NOMO-1 treated with DMSO at 0.1 percent for 48 hours (cell line): ENCODE measurements at regions not wholly inside any gene's neighbourhood (a gene's known extent, or its start where the extent isn't known, plus 50 kb on each side); places are given as distances from the start of the nearest gene placed in this dataset.

ENCODE experiments used
- DNase-seq: peaks from one replicate; lab custom pipeline; 2025; ENCODE audit not compliant: unreplicated experiment; lab: John Stamatoyannopoulos, UW

DNA sequence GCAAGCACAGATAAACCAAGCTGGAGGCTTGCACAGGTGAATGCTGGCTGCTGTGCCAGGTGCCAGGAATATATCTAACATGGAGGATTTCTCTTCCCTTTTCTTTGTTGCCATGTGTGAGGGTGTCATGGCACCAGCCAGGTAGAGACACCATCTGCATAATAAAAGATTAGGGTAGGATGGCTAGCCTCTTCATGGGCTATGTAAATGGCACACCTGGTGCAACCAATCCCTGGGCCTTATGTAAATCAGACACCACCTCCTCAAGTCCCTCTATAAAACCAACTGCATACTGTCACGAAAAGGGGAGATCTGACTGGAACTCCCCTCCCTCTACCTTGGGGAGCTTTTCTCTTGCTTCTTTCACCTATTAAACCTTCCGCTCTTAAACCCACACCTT is 322.5 kb upstream of the POM121L12 start:
- DNase-seq, result no peak

DNA sequence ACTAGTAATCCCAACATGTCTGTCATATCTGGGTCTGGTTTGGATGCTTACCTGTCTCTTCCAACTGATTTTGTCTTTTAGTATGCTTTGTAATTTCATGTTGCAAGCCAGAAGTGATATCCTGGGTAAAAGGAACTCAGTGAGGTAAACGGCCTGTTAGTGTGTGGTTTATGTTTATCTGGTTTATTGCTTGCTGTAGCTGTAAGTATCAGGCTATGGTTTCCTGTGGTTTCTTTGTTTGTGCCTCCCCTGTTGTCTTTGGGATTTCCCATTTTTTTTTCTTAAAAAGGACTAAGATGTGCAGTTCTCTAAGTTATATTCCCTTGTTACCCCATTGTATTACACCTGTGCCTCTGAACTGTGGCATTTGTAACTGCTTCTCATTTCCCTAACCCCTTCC is 323.5 kb upstream of the POM121L12 start:
- no peak for DNase-seq

DNA sequence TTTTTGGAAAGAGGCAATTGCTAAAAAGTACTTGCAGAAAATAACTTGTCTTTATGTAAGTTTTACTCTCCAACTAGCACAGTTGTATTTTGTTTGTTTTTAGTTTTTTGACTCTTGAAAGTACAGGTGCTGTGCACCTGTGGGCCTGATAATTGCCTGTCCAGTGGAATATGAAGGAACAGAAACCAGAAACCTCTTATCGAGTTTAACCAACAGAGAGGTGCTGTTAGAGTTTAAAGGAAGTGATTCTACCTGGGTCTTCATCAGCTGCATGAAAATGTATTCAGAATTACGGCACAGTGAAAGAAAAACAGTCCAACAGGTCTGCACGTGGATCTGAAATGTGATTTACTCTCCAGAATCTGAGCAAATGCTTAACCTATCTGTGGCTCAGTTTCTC is 326.6 kb upstream of the POM121L12 start:
- no peak for DNase-seq

DNA sequence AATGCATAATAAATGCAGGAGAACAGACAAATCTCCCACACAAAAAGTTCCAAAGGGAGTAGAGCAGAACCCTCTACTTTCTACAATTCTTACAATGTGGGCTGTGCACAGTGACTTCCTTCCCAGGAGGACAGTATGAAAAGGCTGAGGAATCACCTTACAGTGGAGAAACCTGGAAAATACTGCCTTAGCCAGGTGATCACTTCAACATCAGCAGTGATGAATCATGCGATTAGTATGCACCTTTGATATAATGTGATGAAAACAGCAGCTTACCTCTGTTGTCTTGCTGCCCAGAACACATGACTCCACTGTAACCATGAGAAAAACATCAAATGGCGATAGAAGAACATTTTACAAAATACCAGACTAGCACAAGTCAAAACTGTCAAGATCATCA is 329.7 kb upstream of the POM121L12 start:
- DNase-seq, result no peak

DNA sequence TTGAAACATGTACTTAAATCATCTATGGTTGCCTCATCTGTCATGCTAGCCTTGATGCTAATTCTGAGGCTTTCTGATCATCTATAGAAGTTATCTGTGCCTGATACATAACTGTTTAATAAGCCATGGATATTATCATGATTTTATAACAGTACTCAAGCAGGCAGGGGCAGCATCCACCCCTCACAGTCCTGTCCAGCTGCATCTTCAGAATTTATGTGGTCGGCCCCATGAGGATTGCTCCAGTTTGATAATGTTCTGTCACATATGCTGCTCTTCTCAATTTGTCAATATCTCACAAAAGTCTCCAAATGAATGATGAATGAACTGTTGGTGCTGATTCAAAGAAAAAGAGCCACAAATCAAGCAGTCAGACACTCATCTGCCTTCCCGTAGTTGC is 335.1 kb upstream of the POM121L12 start:
- no peak for DNase-seq

DNA sequence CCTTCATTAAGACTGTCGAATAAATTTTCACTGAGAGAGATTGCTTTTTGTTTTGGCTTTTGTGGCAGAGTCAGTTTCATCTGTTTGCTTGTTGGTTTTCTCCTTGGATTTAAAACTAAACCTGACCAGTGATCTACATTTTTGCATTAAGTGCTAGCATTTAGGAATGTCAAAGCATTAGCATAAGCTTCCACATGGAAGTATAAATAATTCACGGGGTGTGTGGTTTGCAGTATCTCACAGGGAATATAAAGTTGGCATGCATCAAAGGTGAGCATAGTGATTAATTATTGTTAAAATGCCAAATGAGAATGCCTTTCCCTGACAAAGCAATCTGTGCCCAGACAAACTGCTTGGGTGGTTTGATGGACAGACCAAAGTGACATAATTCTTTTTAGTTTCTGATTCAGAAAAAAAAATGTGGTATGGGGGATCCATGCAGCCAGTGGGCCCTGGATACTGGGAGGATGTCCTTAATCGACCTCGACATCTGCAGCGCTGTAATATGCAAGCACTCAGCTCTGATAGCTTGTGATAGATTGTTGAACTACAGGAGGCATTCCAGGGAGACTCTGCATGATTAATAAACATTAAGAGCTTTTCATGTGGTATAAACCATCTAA is 339.3 kb upstream of the POM121L12 start:
- DNase-seq, result no peak

DNA sequence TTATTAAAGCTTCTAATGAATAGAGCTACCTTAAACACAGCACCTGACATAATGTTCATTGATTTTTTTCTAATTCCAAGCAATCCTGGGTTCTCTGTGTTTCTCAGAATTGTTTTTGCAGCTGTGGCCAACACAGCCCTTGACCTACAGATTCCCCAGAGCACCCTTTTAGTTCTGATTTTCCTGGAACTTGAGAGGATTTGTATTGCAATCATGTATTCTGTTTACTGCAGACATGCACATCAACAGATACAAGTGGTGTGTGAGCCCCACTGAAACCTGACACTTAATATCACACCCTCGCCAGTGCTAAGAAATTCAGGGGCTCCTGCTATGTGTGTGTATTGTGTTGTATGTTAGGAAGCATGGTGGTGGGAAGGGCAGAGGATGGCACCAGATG is 344.2 kb upstream of the POM121L12 start:
- no peak for DNase-seq

DNA sequence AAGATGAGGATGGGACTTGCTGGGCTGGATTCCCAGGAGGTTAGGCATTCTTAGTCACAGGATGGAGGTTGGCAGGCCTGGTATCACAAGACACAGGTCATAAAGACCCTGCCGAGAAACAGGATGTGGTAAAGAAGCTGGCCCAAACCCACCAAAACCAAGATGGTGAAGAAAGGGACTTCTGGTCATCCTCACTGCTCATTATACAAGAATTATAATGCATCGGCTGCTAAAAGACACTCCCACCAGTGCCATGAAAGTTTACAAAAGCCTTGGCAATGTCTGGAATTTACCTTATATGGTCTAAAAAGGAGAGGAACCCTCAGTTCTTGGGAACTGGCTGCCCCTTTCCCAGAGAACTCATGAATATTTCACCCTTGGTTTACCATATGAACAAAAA is 345.5 kb upstream of the POM121L12 start:
- no peak for DNase-seq

DNA sequence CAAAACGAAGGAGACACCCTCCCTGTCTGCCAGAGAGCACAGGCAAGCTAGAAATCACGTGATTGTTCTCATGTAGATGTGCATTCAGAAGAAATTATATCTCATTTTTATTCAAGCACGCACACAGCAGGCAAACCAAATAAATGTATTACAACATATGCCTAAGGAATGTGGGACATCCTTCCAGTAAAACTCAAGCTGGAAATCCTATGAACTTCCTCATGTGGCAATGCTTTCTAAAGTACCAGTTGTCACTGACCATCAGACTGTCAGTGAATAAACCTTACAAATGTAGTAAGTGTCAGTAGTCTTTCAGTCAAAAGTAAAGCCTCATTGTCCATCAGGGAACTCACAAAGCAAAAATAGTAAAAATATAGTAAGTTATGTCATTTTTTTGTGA is 350.1 kb upstream of the POM121L12 start:
- no peak for DNase-seq

DNA sequence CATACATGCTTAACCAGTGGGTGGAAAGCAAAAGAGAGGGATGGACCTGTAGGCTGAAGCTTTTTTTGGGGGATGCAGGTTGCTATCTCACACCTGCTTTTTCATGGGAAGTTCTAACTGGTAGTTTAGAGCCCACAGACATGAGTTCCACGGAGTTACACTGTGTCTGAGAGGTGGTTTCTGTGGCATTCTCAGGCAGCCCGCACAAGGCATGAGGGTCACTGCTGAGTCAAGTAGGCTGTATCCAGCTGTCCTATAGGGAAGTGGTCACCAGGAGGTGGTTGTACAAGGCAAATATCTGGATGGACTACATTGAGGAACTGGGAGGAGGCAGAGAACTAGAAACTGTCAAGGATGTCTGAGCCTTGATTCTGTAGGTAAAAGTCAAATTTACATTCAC is 351.0 kb upstream of the POM121L12 start:
- no peak for DNase-seq

DNA sequence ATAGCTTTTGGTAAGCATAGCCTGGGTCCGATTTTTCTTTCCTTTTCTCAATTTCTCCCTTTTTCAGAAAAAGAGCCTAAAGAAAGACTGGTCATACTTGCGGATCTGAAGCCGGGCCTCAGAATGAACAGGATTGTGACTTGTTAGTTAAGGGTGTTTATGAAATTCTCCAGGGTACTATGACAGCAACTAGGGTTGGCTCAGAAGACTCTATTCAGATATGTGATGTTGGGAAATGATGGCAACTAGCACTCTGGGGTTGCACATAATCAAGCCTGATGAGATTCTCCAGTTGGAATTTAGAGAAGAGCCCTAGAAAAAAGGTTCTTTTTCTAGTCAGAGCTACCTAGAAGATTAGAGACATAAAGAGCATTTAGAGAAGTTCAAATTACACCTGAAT is 352.4 kb upstream of the POM121L12 start:
- no peak for DNase-seq

DNA sequence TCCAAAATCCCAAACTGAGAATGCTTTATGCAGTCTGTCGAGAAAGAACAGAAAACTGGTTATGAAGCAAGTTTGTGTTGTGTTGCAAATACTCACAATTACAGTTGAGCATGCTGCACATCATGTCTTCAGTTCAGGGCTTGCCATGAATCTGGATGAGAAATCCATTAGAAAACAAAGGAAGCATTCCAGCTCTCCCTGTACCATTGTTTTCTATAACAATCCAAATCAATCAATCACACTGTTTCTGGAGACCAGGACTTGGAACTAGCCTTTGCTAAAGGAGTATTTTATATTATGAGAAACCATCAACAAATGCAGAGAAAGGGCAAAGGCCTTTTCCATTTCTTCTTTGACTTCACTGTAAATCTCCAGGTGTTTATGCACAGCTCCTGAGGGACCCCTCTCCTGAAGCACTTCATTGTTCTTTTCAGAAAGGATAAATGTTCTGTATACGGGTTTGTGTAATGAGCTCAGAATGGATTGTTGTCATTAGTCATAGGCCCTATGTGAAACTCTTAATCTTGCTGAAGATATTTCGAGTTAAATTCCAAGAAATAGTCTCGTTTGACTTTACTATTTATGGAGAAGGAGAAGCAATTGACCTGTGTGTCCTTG is 364.7 kb upstream of the POM121L12 start:
- no peak for DNase-seq

DNA sequence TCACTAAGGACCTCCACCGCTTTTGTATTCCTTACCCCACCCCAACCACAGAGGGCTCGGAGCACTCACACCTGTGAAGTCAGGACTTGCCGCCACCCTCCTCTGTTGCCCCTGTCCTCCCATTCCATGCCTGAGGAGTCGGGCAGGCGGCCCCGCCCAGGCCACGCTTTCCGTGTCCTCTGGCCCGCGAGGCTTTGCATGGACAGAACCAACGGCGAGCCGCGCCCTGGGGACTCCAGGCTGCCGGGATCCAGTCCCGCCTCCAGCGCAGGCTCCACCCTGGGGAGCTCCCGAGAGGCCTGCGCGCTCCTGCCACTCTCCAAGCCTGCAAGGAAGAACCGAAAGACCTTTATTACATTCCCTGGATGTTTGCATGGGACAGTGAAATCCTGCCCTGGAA is 366.4 kb upstream of the POM121L12 start:
- DNase-seq, result no peak

DNA sequence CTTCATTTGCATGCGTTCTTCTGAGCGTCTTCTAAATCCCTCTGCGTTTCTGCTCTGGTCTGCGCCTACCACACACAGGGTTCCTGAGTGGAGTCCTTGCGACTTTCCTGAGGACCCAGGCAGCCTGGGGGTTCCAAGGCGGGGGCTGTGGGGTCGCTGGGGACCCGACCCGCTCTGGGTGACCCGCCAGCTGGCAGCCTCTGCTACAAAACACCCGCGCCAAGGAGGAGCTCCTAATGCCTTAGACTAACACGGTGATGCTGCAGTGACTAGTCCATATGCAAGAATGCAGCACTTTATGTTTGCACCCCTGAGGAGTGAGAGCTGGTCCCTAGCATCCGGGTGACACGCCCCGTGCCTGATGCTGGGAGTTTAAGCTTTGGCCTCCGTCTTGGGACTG is 367.0 kb upstream of the POM121L12 start:
- no peak for DNase-seq

DNA sequence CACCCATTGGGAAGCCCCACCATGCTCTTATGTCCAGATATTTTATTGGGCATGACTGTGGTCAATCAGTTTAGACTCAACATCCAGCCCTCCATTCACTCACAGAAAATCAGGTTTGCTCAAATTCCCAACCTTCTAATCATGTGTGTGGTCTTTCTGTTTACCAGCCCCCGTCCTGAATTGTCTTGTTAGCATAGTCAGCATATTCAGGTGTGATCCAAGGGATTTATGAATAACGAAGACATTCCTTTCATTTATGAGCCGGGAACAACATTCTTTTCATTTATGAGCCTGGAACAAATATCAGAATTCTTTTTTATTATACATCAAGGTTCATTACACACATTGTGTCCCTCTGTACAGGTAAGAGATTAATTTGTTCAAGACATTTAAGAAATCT is 376.3 kb upstream of the POM121L12 start:
- DNase-seq, result no peak

DNA sequence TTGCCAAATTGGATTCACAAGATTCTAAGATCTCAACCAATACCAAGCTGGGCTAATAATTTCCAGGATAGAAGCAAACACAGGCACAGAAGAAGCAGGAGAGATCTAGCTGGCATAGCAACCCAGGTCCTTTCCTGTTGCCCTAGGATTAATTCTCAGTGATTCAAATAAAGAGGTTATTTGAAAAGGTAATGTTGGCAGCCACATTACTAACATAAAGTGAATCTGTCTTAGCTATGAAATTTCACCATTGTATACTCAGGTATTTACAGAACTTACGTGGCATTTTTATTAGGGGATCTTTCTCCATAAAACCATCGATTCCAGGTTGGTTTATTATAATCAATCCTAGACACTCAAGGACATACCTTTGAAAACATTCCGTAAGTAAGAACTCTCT is 379.3 kb upstream of the POM121L12 start:
- DNase-seq, result no peak

DNA sequence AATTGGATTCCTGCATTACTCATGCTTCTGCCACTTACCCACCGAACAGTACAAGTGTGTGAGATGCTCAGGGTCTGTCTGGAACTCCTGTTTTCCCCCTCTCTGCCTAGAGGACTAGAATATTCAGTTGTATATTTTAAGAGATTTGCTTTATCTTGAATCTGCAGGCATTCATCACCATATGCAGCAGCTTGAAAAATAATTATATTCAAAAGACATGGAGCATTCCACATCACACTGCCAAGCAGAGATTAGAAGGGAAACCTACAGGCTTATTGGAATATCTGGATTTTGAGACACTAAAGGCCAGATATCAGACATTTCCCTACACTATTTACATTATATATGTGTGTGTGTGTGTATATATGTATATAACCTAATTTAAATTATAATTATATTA is 382.8 kb upstream of the POM121L12 start:
- DNase-seq, result no peak

DNA sequence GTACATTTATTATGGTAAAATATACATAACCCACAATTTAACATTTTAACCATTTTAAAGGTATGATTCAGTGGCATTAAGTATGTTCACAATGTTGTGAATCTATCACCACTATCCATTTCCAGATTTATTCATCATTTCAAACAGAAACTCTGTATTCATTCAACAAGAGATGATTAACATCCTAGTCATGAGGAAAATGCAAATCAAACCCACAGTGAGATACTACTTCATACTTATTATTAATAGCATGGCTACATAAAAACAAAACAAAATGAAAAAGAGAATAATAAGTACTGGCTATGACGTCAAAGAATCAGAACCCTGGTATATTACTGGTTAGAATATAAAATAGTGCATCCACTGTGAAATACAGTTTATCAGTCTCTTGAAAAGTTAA is 386.6 kb upstream of the POM121L12 start:
- DNase-seq, result no peak

DNA sequence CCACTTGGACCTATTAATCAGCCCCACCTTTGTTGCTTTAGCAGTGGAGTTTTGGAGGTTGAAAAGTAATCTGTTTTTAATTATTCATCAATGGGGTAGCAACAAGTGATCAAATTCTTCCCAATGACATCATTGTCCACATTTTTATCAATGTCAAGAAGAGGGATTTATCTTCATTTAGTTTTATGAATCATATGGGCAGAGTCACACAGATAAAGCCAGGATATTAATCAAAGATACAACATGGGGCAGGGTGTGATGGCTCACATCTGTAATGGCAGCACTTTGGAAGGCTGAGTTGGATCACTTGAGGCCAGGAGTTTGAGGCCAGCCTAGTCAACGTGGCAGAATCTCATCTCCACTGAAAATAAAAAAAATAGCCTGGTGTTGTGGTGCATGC is 388.4 kb upstream of the POM121L12 start:
- no peak for DNase-seq

DNA sequence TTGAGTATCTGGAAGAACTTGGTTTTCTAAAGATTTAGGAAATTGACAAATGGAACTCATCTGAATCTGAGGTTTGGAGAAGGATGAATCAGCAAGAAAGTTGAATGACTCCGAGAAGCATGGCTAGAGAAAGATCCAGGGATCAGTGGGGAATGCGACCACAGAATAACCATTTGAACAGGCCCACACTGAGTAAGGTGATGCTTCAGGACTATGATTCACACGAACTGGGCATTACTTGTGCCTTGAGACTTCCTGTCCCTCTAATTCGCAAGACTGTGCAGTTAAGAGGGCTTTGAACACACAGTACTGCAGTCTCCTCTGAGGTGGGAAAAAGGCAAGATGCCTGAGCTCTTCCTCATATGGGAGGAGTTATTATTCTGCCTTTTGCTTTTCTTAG is 395.5 kb upstream of the POM121L12 start:
- no peak for DNase-seq

DNA sequence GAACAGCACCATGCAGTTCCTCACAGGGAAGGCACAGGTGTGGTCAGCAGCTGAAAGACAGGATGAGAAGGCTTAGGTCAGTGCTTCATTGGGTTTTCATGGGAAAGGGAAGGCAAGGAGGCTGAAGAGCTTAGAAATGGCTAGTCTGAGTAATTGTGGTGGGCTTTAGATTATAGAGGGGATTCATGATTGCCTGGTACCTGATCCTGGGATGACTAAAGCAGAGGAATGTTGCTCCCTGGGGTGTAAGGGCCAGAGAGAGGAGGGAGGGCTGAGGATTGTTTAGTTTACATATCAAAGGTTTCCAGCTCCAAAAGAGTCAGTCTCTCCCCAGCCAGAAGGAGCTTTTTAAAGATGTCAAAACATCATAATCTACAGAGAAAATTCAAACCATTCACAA is 396.3 kb upstream of the POM121L12 start:
- no peak for DNase-seq

DNA sequence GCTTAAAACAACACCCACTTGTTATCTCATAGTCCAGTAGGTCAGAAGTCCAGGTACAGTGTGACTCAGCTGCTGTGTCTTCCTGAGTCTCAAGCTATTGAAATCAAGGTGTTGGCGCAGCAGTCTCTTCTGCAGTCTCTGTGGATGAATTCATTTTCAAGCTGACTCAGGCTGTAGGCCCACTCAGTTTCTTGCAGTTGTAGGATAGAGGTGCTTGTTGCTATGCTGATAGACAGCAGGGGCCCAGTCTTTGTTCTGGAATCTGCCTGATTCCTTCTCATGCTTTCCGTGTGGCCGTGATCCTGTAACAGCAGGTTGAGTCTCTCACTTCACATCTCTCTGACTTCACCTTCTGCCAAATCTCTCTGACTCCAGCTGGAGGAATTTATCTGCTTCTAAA is 400.4 kb upstream of the POM121L12 start:
- DNase-seq, result no peak

DNA sequence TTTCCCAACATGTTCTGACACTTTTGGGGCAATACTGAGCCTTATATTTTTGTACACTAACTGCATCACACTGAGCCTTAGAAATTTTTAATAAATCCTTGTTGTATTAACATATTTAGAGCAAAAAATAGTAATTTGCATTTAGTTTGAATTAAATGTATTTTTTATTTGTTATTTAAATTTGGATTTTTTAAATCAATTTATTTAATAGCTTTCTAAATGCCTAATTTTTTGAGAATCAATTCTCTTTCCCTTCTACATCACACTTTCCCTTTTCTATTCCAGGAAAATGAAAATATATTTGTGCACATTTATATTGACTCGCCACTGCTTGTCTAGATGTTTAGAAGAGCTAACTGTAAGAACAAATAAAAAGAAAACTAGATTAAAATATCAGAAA is 414.6 kb upstream of the POM121L12 start:
- no peak for DNase-seq
